Suprapubic skin (tissue), 4 donors: ENCODE measurements at regions not wholly inside any gene's neighbourhood (a gene's known extent, or its start where the extent isn't known, plus 50 kb on each side); places are given as distances from the start of the nearest gene placed in this dataset.

Source experiments
- DNase-seq, 2 donors: peaks; one replicate each; pipeline ENCODE4 v3.0.0-alpha.2; 2019; ENCODE audit warnings: low spot score in 2 of 2
- H3K27ac ChIP-seq: fragments of 200-600 bp; sonication (generic); one replicate; pipeline ENCODE4 v1.5.1; 2019
- H3K27me3 ChIP-seq: fragments of 200-600 bp; sonication (generic); one replicate; pipeline ENCODE4 v1.5.1; 2019
- H3K36me3 ChIP-seq: fragments of 200-600 bp; sonication (generic); one replicate; pipeline ENCODE4 v1.5.1; 2019
- H3K4me1 ChIP-seq: fragments of 200-600 bp; sonication (generic); one replicate; pipeline ENCODE4 v1.5.1; 2019
- H3K4me3 ChIP-seq: fragments of 200-600 bp; sonication (generic); one replicate; pipeline ENCODE4 v1.5.1; 2019; ENCODE audit warnings: mild to moderate bottlenecking
- H3K9me3 ChIP-seq: fragments of 200-600 bp; sonication (generic); one replicate; pipeline ENCODE4 v1.5.1; 2019
- EP300 ChIP-seq: sonication (generic); formaldehyde crosslinking; IDR thresholded peaks from one replicate; pipeline ENCODE4 v1.6.1; 2017; ENCODE audit warnings: antibody characterized with exemption
- POLR2A ChIP-seq, 2 donors: fragments of 450-650 bp; IDR thresholded peaks; one replicate each; pipeline ENCODE4 v1.6.1; 2017; ENCODE audit warnings: antibody characterized with exemption in 2 of 2, mild to moderate bottlenecking in 2 of 2, moderate library complexity in 2 of 2
- POLR2AphosphoS5 ChIP-seq, 3 donors: sonication (generic); formaldehyde crosslinking; IDR thresholded peaks; one replicate each; pipeline ENCODE4 v1.6.1; 2017; ENCODE audit warnings: antibody characterized with exemption in 3 of 3
- WGBS: methylation state at CpG from one replicate; pipeline ENCODE4 v1.1.5; 2018; 5-methylcytosine and 5-hydroxymethylcytosine counted together
- TF ChIP-seq, protein P1 (sequence below), 2 donors: fragments of 200-600 bp in 1 of 2; fragments of 450-650 bp in 1 of 2; sonication (generic) in 1 of 2; IDR thresholded peaks; one replicate each; pipeline ENCODE4 v1.5.1; 2016 to 2019; ENCODE audit warnings: antibody characterized with exemption in 2 of 2, mild to moderate bottlenecking in 1 of 2, moderate library complexity in 1 of 2

DNA sequence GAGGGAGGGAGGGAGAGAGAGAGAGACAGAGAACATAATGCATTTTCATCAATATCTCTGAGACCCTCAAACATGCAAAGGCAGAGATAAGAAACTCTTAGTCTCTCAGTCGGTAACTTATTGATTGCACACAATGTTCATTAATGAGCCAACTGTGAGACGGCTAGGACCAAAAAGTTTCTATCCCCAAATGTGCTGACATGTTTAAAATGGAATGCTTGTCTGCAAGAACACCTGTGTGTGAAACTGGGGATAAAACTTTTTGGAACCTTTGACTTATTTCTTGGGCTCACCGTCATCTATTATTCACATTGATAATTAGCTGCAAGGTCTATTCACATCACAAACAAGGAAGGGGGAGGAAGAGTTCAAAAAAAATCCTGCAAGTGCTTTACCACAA lies 477.9 kb downstream of the STIM2 start:
- Histone ChIP-seq H3K27ac (no peak overlapping the region), H3K4me3 (no peak overlapping the region), H3K4me1 (no peaks in the 10 kb centered on the region), H3K27me3 (no peaks in the 10 kb centered on the region), H3K9me3 (no peaks in the 10 kb centered on the region), H3K36me3 (no peaks in the 10 kb centered on the region)
- DNase-seq = no peak
- TF ChIP-seq, protein P1, sequence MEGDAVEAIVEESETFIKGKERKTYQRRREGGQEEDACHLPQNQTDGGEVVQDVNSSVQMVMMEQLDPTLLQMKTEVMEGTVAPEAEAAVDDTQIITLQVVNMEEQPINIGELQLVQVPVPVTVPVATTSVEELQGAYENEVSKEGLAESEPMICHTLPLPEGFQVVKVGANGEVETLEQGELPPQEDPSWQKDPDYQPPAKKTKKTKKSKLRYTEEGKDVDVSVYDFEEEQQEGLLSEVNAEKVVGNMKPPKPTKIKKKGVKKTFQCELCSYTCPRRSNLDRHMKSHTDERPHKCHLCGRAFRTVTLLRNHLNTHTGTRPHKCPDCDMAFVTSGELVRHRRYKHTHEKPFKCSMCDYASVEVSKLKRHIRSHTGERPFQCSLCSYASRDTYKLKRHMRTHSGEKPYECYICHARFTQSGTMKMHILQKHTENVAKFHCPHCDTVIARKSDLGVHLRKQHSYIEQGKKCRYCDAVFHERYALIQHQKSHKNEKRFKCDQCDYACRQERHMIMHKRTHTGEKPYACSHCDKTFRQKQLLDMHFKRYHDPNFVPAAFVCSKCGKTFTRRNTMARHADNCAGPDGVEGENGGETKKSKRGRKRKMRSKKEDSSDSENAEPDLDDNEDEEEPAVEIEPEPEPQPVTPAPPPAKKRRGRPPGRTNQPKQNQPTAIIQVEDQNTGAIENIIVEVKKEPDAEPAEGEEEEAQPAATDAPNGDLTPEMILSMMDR (IDR thresholded peaks at IDR 0.05) = no peak
- TF ChIP-seq POLR2AphosphoS5 (IDR thresholded peaks at IDR 0.05) (no peak), POLR2A (IDR thresholded peaks at IDR 0.05) (no peak), EP300 (no peak)
- WGBS = 72% methylated on average over 3 of the region's 3 CpGs

DNA sequence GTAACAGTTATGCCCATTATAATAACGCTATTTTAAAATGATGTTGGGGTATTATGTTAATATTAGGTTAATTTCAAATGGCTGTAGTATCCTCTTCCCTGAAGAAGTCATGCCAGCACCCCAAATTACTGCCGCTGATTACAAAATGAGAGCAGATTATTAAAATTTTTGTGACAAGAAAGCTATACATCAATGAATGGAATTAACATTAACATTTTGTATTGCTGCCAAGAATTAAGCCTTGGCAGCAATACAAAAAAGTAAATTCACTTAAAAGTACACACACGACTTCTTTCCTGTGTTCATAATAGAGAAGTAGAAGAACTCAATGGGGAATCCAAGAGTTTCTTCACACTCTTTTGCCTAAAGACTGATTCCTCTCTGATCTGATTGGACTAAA lies 482.8 kb downstream of the STIM2 start:
- H3K9me3 ChIP-seq = no peaks in the 10 kb centered on the region
- H3K36me3 ChIP-seq = no peaks in the 10 kb centered on the region
- H3K4me1 ChIP-seq = no peaks in the 10 kb centered on the region
- H3K4me3 ChIP-seq = no peak overlapping the region
- 30% methylated on average over 3 of the region's 3 CpGs for WGBS
- H3K27ac ChIP-seq = no peak overlapping the region
- no peak for DNase-seq
- H3K27me3 ChIP-seq = no peaks in the 10 kb centered on the region
- TF ChIP-seq POLR2A (IDR thresholded peaks at IDR 0.05) (no peak), EP300 (no peak), POLR2AphosphoS5 (IDR thresholded peaks at IDR 0.05) (no peak)
- TF ChIP-seq, protein P1 (IDR thresholded peaks at IDR 0.05) = no peak

DNA sequence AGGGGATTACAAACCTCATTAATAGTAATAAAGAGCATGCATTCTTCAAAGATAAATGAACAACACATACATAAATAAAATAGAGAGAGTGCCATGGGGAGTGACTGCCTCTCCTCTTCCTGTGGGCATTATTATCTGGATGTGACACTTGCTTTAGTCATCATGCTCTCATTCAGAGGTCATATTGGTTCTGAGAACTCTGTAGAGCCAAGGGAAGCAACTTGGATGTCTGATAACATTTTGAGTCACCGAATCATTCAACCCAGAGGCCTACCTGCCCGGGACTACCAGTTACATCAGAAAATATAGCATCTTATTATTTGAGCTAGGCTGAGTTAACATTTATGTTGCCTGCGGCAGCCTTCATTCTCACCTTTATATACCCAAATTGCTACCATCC lies 489.5 kb downstream of the STIM2 start:
- no peak for DNase-seq
- H3K36me3 ChIP-seq = no peaks in the 10 kb centered on the region
- no peaks in the 10 kb centered on the region for H3K4me1 ChIP-seq
- H3K9me3 ChIP-seq = no peaks in the 10 kb centered on the region
- H3K27ac ChIP-seq = no peak overlapping the region
- TF ChIP-seq, protein P1 (IDR thresholded peaks at IDR 0.05) = no peak
- TF ChIP-seq EP300 (no peak), POLR2A (IDR thresholded peaks at IDR 0.05) (no peak), POLR2AphosphoS5 (IDR thresholded peaks at IDR 0.05) (no peak)
- no peak overlapping the region for H3K4me3 ChIP-seq
- WGBS = 89% methylated on average over 3 of the region's 3 CpGs
- H3K27me3 ChIP-seq = no peaks in the 10 kb centered on the region

DNA sequence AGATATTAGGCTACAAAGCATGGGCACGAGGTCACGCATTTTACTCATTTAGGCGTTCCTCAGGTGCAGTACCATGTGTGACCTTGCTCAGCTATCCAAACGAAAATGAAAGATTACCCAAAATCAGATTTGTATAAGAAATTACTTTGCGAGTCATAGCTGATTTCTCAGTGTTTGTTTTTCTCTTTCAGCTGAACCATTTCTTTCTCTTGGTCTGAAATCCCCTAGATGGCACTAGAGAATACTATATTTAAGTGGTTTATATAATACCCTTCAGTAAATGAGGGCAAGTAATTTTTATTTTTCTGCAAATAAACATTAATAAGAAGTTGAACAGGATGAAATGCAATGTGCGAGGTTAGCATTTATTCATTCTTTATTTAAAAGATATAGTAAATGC lies 496.6 kb downstream of the STIM2 start:
- no peak overlapping the region for H3K4me3 ChIP-seq
- H3K4me1 ChIP-seq = no peaks in the 10 kb centered on the region
- no peaks in the 10 kb centered on the region for H3K9me3 ChIP-seq
- no peak overlapping the region for H3K27ac ChIP-seq
- H3K27me3 ChIP-seq = no peaks in the 10 kb centered on the region
- no peak for DNase-seq
- TF ChIP-seq EP300 = no peak
- no peak for TF ChIP-seq POLR2AphosphoS5 (IDR thresholded peaks at IDR 0.05)
- no peak for TF ChIP-seq POLR2A (IDR thresholded peaks at IDR 0.05)
- TF ChIP-seq, protein P1 (IDR thresholded peaks at IDR 0.05) = no peak
- no peaks in the 10 kb centered on the region for H3K36me3 ChIP-seq
- WGBS = 61% methylated on average over 6 of the region's 6 CpGs

DNA sequence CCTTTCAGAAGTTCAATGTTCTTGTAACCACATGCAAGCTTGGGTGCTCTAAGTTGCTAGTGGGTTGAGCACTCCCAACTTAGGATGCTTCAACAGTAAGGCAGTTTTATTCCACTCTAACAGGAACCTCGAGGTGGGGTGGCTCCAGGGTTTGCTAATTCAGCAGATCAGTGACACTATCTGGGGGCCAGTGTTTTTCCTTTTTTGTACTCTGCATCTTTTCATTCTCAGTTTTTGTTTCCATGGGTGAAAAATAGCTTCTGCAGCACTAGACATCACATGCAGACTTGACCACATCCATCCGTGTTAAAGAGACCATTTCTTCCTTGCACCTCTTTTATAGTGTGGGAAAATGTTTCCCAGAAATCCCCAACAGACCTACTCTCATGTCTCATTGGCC lies 497.6 kb downstream of the STIM2 start:
- H3K27ac ChIP-seq = no peak overlapping the region
- WGBS = 56% methylated on average over 2 of the region's 2 CpGs
- H3K4me3 ChIP-seq = no peak overlapping the region
- H3K9me3 ChIP-seq = no peaks in the 10 kb centered on the region
- DNase-seq = no peak
- TF ChIP-seq, protein P1 (IDR thresholded peaks at IDR 0.05) = no peak
- TF ChIP-seq POLR2AphosphoS5 (IDR thresholded peaks at IDR 0.05) = no peak
- TF ChIP-seq EP300 = no peak
- TF ChIP-seq POLR2A (IDR thresholded peaks at IDR 0.05) = no peak
- no peaks in the 10 kb centered on the region for H3K36me3 ChIP-seq
- no peaks in the 10 kb centered on the region for H3K27me3 ChIP-seq
- H3K4me1 ChIP-seq = no peaks in the 10 kb centered on the region
